ENCODE measurements at regions not wholly inside any gene's neighbourhood (a gene's known extent, or its start where the extent isn't known, plus 50 kb on each side); places are given as distances from the start of the nearest gene placed in this dataset.

- no peak overlapping the region for H2AFZ ChIP-seq (ENCODE audit: low read length)
- H3K4me3 ChIP-seq (ENCODE audit: low read length), result no peak overlapping the region
- H3K9me3 ChIP-seq (ENCODE audit: low read length), result peaks cover 4% of the 10 kb centered on the region; the same call in 1 of the 2 replicates
- H4K20me1 ChIP-seq (ENCODE audit: low read length), result no peaks in the 10 kb centered on the region
- POLR2A ChIA-PET (ENCODE audit: unreplicated experiment), result no interaction called here
- no peaks in the 10 kb centered on the region for H3K9me2 ChIP-seq (replicated peaks; ENCODE audit: low read length)
- ATAC-seq (no peak), DNase-seq (no peak)
- no peak overlapping the region for H3K9ac ChIP-seq (ENCODE audit: low read length)
- BruUV-seq (replicated peaks), result no TSS peak
- no peaks in the 10 kb centered on the region for H3K79me2 ChIP-seq (ENCODE audit: low read length)
- intact Hi-C loops (cut with micrococcal nuclease), result no loop called here
- CTCF ChIA-PET, result no interaction called here
- H3K4me2 ChIP-seq (ENCODE audit: low read length), result no peak overlapping the region
- H3K4me1 ChIP-seq (ENCODE audit: insufficient read depth, low read length), result no peaks in the 10 kb centered on the region
- no peaks in the 10 kb centered on the region for H3F3A ChIP-seq (ENCODE audit: low read length, unreplicated experiment)
- H3K27me3 ChIP-seq (ENCODE audit: low read length), result peaks cover 7% of the 10 kb centered on the region; the same call in 1 of the 2 replicates
- no peaks in the 10 kb centered on the region; the same call in 1 of the 2 replicates for H3K36me3 ChIP-seq (ENCODE audit: low read depth, low read length)
- TF ChIP-seq, protein P1, sequence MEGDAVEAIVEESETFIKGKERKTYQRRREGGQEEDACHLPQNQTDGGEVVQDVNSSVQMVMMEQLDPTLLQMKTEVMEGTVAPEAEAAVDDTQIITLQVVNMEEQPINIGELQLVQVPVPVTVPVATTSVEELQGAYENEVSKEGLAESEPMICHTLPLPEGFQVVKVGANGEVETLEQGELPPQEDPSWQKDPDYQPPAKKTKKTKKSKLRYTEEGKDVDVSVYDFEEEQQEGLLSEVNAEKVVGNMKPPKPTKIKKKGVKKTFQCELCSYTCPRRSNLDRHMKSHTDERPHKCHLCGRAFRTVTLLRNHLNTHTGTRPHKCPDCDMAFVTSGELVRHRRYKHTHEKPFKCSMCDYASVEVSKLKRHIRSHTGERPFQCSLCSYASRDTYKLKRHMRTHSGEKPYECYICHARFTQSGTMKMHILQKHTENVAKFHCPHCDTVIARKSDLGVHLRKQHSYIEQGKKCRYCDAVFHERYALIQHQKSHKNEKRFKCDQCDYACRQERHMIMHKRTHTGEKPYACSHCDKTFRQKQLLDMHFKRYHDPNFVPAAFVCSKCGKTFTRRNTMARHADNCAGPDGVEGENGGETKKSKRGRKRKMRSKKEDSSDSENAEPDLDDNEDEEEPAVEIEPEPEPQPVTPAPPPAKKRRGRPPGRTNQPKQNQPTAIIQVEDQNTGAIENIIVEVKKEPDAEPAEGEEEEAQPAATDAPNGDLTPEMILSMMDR (conservative IDR thresholded peaks at IDR 0.05; ENCODE audit: low read depth, low read length), result no peak
- no peak for TF ChIP-seq EZH2phosphoT487 (IDR thresholded peaks at IDR 0.05; ENCODE audit: borderline replicate concordance, low read length)
- no peak for TF ChIP-seq EZH2 (IDR thresholded peaks at IDR 0.05; ENCODE audit: low read length, unreplicated experiment)
- no peak overlapping the region for H3K27ac ChIP-seq (ENCODE audit: low read length)
These were observed 145.8 kb upstream of the HS6ST1 start for GRCh38 chr2:128464456-128464855.

DNA sequence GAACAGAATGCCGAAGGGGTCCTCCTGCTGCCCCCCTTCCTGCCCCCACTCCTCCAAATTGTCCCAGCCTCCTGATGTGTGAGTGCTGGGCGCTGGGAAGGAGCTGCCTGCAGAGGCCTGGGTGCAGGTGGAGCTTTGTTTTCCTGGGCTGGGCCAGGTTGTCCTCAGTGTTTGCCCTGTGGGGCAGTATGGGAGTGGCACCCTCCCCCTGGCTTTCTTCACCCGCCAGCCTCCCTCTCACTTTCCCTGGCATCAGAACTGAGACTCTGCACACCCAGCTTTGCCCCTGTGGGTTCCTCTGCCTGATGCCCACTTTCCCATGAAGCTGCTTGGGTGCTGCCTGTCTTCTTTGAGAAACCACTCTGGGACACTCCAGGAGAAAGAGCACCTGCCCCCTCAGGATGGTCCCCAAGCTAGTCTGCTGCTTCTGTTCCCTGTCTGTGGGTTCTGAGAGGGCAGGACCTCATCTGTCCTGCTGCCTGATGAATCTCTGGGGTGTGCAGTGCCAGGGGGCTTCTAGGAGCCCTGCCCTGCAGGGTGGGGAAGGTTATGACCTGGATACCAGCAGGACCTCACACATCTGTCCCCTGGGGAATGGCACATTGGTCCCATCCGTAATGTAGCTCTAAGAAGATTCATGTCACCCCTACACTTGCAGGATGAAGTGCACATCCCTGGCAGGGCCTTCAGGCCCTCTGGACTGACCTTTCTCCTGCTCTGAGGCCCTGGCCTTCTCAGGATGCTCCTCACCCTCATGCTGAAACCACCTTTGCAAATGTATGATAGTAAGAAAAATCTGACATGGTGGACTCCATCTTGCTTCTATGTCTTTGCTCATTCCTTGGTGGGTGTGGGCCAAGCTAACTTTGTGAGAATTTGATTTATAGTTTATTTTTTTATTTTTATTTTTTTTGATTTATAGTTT lies 146.8 kb upstream of the HS6ST1 start:
- no TSS peak for BruUV-seq (replicated peaks)
- ChIA-PET CTCF (no interaction called here), POLR2A (ENCODE audit: unreplicated experiment) (no interaction called here)

More for the DNA sequence above, 146.8 kb upstream of the HS6ST1 start:
- H3F3A ChIP-seq (ENCODE audit: low read length, unreplicated experiment), result no peaks in the 10 kb centered on the region
- no peaks in the 10 kb centered on the region for H3K4me1 ChIP-seq (ENCODE audit: insufficient read depth, low read length)
- no peak overlapping the region for H3K9ac ChIP-seq (ENCODE audit: low read length)
- H3K9me2 ChIP-seq (replicated peaks; ENCODE audit: low read length), result no peaks in the 10 kb centered on the region
- H3K9me3 ChIP-seq (ENCODE audit: low read length), result peaks cover 9% of the 10 kb centered on the region; the same call in 1 of the 2 replicates
- TF ChIP-seq EZH2phosphoT487 (IDR thresholded peaks at IDR 0.05; ENCODE audit: borderline replicate concordance, low read length), result no peak
- TF ChIP-seq, protein P1 (conservative IDR thresholded peaks at IDR 0.05; ENCODE audit: low read depth, low read length), result no peak
- H4K20me1 ChIP-seq (ENCODE audit: low read length), result no peaks in the 10 kb centered on the region
- ATAC-seq (no peak), DNase-seq (no peak)
- no peak overlapping the region for H2AFZ ChIP-seq (ENCODE audit: low read length)
- H3K27me3 ChIP-seq (ENCODE audit: low read length), result peaks cover 7% of the 10 kb centered on the region; the same call in 1 of the 2 replicates
- H3K4me3 ChIP-seq (ENCODE audit: low read length), result no peak overlapping the region
- no peak overlapping the region for H3K27ac ChIP-seq (ENCODE audit: low read length)
- intact Hi-C loops (cut with micrococcal nuclease), result no loop called here
- H3K4me2 ChIP-seq (ENCODE audit: low read length), result no peak overlapping the region
- H3K36me3 ChIP-seq (ENCODE audit: low read depth, low read length), result no peaks in the 10 kb centered on the region; the same call in 1 of the 2 replicates
- no peaks in the 10 kb centered on the region for H3K79me2 ChIP-seq (ENCODE audit: low read length)
